ENCODE measurements at regions not wholly inside any gene's neighbourhood (a gene's known extent, or its start where the extent isn't known, plus 50 kb on each side); places are given as distances from the start of the nearest gene placed in this dataset.

DNA sequence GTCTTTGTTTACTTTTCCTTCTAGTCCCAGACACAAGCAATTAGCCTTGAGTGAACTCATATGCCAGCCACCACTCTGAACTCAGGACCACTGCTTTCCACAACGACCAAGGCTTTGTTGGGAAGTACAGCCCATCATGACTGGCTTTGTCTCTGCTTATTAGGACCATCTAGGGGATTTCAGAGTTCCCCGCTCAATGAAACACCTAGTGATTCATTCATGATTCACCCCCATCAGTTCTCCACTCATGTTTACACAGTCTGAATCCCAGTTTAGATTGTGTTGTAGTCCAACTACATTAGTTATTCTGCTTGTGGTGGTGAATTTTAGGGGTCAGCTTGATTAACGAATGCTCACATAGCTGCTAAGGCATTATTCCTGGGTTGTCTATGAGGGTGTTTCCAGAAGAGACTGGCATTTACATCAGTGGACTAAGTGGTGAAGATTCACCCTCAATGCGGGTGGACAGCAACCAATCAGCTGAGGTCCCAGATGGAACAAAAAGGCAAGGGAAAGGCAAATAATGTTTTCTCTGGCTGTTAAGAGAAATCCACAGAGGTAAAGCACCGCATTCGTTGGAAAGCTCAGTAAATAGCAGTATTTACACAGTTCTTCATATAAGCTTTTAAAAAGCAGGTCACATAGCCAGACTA, 122.7 kb downstream of the RGS21 start (continued):
- TF ChIP-seq, protein P1, sequence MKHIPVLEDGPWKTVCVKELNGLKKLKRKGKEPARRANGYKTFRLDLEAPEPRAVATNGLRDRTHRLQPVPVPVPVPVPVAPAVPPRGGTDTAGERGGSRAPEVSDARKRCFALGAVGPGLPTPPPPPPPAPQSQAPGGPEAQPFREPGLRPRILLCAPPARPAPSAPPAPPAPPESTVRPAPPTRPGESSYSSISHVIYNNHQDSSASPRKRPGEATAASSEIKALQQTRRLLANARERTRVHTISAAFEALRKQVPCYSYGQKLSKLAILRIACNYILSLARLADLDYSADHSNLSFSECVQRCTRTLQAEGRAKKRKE (CRISPR knock-in tag; IDR thresholded peaks at IDR 0.05; ENCODE audit: low read depth), result no peak
- TF ChIP-seq MAZ (IDR thresholded peaks at IDR 0.05; ENCODE audit: borderline replicate concordance, low read depth, low read length), result no peak
- TF ChIP-seq, protein P2, sequence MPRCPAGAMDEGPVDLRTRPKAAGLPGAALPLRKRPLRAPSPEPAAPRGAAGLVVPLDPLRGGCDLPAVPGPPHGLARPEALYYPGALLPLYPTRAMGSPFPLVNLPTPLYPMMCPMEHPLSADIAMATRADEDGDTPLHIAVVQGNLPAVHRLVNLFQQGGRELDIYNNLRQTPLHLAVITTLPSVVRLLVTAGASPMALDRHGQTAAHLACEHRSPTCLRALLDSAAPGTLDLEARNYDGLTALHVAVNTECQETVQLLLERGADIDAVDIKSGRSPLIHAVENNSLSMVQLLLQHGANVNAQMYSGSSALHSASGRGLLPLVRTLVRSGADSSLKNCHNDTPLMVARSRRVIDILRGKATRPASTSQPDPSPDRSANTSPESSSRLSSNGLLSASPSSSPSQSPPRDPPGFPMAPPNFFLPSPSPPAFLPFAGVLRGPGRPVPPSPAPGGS (IDR thresholded peaks at IDR 0.05), result no peak
- TF ChIP-seq TFCP2L1 (CRISPR knock-in tag; IDR thresholded peaks at IDR 0.05), result no peak
- TF ChIP-seq, protein P3, sequence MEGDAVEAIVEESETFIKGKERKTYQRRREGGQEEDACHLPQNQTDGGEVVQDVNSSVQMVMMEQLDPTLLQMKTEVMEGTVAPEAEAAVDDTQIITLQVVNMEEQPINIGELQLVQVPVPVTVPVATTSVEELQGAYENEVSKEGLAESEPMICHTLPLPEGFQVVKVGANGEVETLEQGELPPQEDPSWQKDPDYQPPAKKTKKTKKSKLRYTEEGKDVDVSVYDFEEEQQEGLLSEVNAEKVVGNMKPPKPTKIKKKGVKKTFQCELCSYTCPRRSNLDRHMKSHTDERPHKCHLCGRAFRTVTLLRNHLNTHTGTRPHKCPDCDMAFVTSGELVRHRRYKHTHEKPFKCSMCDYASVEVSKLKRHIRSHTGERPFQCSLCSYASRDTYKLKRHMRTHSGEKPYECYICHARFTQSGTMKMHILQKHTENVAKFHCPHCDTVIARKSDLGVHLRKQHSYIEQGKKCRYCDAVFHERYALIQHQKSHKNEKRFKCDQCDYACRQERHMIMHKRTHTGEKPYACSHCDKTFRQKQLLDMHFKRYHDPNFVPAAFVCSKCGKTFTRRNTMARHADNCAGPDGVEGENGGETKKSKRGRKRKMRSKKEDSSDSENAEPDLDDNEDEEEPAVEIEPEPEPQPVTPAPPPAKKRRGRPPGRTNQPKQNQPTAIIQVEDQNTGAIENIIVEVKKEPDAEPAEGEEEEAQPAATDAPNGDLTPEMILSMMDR (IDR thresholded peaks at IDR 0.05), result no peak
- TF ChIP-seq JUNB (IDR thresholded peaks at IDR 0.05), result peak; percentile 87
- TF ChIP-seq, protein P4, sequence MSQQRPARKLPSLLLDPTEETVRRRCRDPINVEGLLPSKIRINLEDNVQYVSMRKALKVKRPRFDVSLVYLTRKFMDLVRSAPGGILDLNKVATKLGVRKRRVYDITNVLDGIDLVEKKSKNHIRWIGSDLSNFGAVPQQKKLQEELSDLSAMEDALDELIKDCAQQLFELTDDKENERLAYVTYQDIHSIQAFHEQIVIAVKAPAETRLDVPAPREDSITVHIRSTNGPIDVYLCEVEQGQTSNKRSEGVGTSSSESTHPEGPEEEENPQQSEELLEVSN (IDR thresholded peaks at IDR 0.05; ENCODE audit: borderline replicate concordance, low read depth), result no peak
- TF ChIP-seq, protein P5, sequence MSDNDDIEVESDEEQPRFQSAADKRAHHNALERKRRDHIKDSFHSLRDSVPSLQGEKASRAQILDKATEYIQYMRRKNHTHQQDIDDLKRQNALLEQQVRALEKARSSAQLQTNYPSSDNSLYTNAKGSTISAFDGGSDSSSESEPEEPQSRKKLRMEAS (IDR thresholded peaks at IDR 0.05), result no peak

- 51% methylated on average over 3 of the region's 3 CpGs for WGBS (ENCODE audit: missing lambda C conversion rate)
- no peak for DNase-seq (ENCODE audit: low read depth in 1 of 2, low spot score in 1 of 2)
- no peak for TF ChIP-seq USF2 (IDR thresholded peaks at IDR 0.05)
- TF ChIP-seq FOSL2 (IDR thresholded peaks at IDR 0.05), result no peak
- TF ChIP-seq FOSL2 (CRISPR knock-in tag; IDR thresholded peaks at IDR 0.05), result no peak
- no peak for TF ChIP-seq TP53 (CRISPR knock-in tag; IDR thresholded peaks at IDR 0.05)
- no peak for TF ChIP-seq HOXA7 (CRISPR knock-in tag; IDR thresholded peaks at IDR 0.05)
- TF ChIP-seq EP300 (IDR thresholded peaks at IDR 0.05), result no peak
- no peak for TF ChIP-seq SREBF2 (IDR thresholded peaks at IDR 0.05)
- no peak for TF ChIP-seq ZFP36 (IDR thresholded peaks at IDR 0.05; ENCODE audit: borderline replicate concordance, partially characterized antibody)
- TF ChIP-seq CEBPB (IDR thresholded peaks at IDR 0.05), result no peak
- TF ChIP-seq, protein P2 (IDR thresholded peaks at IDR 0.05), result no peak
- TF ChIP-seq JUN (IDR thresholded peaks at IDR 0.05), result no peak
- TF ChIP-seq RFX5 (IDR thresholded peaks at IDR 0.05), result no peak
- TF ChIP-seq HES2 (IDR thresholded peaks at IDR 0.05), result no peak
- no peak for TF ChIP-seq NR3C1 (IDR thresholded peaks at IDR 0.05)
- TF ChIP-seq TFCP2L1 (CRISPR knock-in tag; IDR thresholded peaks at IDR 0.05), result no peak
- no peak for TF ChIP-seq KDM5A (IDR thresholded peaks at IDR 0.05)
- TF ChIP-seq HEYL (CRISPR knock-in tag; IDR thresholded peaks at IDR 0.05), result no peak
- no peak for TF ChIP-seq REST (IDR thresholded peaks at IDR 0.05)
- 0 out of 6 replicates have a peak overlapping the region, but pooled peaks of 1 of the 2 experiments have one; percentile 0 for H3K27ac ChIP-seq
- peaks cover 51% of the 10 kb centered on the region for H3K4me1 ChIP-seq
- ChIA-PET POLR2A (no interaction called here), CTCF (no interaction called here)
- no peak overlapping the region for H3K4me3 ChIP-seq
- H3K9me3 ChIP-seq, result no peaks in the 10 kb centered on the region
- no peak overlapping the region for H3K4me2 ChIP-seq
- FAIRE-seq, result no peak
- ATAC-seq, result no peak
Observed at GRCh38 chr1:192441492-192441891, 124.7 kb downstream of the RGS21 start.

Measured in A549 (cell line).